ENCODE measurements at regions not wholly inside any gene's neighbourhood (a gene's known extent, or its start where the extent isn't known, plus 50 kb on each side); places are given as distances from the start of the nearest gene placed in this dataset.
"Not testable (repeated sequence)": the region's sequence is repeated elsewhere in the genome, so short reads cannot be mapped to it uniquely, and the experiment has no call there.

- Histone ChIP-seq H3K4me1 (replicated peaks in 1 of 2) (no peaks in the 10 kb centered on the region), H3K27me3 (no peaks in the 10 kb centered on the region), H3K27ac (no peak overlapping the region), H3K36me3 (replicated peaks in 1 of 2) (no peaks in the 10 kb centered on the region), H3K9me3 (replicated peaks in 1 of 3) (no peaks in the 10 kb centered on the region), H3K4me3 (no peak overlapping the region)
- DNase-seq: no peak
- 70 to 76% (median 74%) methylated on average over 2 of the region's 2 CpGs for WGBS, 4 donors
- intact Hi-C loops (cut with DNase I): no loop called here
- no peak for TF ChIP-seq CTCF (IDR thresholded peaks at IDR 0.05)
- TF ChIP-seq POLR2A (IDR thresholded peaks at IDR 0.05): no peak
Observed at GRCh38 chr4:127018381-127018780, 614.4 kb upstream of the INTU start.

- 81 to 84% methylated on average over 11 of the region's 15 CpGs; no CpG with 5 or more reads in 2 of the 4 donors for WGBS, 4 donors
- intact Hi-C loops (cut with DNase I); H3K4me3 ChIP-seq; H3K27ac ChIP-seq; H3K9me3 ChIP-seq (replicated peaks in 1 of 3); DNase-seq; H3K36me3 ChIP-seq (replicated peaks in 1 of 2); H3K4me1 ChIP-seq (replicated peaks in 1 of 2); H3K27me3 ChIP-seq: not testable (repeated sequence)
Observed at GRCh38 chr4:127020831-127021230, 611.9 kb upstream of the INTU start.

- DNase-seq: no peak
- H3K4me1 ChIP-seq (replicated peaks in 1 of 2): no peaks in the 10 kb centered on the region
- intact Hi-C loops (cut with DNase I): no loop called here
- H3K27ac ChIP-seq: no peak overlapping the region
- TF ChIP-seq POLR2A (IDR thresholded peaks at IDR 0.05) (no peak), CTCF (IDR thresholded peaks at IDR 0.05) (no peak)
- no peaks in the 10 kb centered on the region for H3K9me3 ChIP-seq (replicated peaks in 1 of 3)
- no peak overlapping the region for H3K4me3 ChIP-seq
- no peaks in the 10 kb centered on the region for H3K36me3 ChIP-seq (replicated peaks in 1 of 2)
- WGBS, 4 donors: 50 to 80% (median 57%) methylated on average over 2 to 3 of the region's 3 CpGs
- H3K27me3 ChIP-seq: no peaks in the 10 kb centered on the region
Observed at GRCh38 chr4:127036296-127036695, 596.5 kb upstream of the INTU start.

DNA sequence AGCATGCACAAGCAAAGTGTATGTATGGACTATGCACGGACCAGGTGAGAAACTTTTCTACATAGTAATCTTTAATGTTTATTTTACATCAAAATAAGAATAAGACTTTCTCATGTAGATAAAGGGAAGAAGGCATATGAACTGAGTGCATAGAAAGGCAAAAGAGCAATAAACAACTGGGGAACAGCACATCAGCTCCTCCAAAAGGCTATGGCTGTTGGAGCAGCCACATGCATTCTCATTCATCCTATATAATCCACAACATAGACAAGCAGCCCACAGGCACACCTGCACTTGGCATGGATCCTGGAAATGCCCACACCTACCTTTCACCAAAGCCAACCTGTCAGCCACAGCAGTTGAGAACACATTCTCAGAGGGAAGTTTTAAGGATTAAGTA, 586.9 kb upstream of the INTU start:
- Histone ChIP-seq H3K4me1 (replicated peaks in 1 of 2) (no peaks in the 10 kb centered on the region), H3K9me3 (replicated peaks in 1 of 3) (no peaks in the 10 kb centered on the region), H3K4me3 (no peak overlapping the region), H3K27ac (no peak overlapping the region), H3K36me3 (replicated peaks in 1 of 2) (no peaks in the 10 kb centered on the region), H3K27me3 (no peaks in the 10 kb centered on the region)
- intact Hi-C loops (cut with DNase I): no loop called here
- DNase-seq: no peak
- TF ChIP-seq CTCF (IDR thresholded peaks at IDR 0.05) (no peak), POLR2A (IDR thresholded peaks at IDR 0.05) (no peak)
- WGBS, 4 donors: 36 to 90% (median 69%) methylated on average over 1 of the region's 1 CpG

DNA sequence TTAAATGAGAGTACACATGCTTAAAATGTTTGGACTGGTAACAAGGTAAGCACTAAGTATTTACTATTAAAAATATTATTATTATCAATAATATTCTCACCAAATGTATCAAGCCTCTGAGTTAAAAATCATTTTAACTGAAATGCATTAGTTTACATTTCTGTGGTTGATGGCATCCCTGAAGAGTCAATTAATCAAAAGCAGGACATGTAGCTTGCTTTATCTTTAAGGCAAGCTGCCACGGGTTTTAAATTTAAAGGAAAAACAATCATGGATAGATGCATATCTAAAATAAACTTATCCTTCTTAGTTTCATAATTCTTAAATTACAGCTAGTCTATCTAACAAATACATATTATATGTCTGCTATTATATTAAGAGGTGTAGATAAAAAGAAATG, 584.8 kb upstream of the INTU start:
- TF ChIP-seq POLR2A (IDR thresholded peaks at IDR 0.05) (no peak), CTCF (IDR thresholded peaks at IDR 0.05) (no peak)
- H3K27ac ChIP-seq: no peak overlapping the region

More for the DNA sequence above, 584.8 kb upstream of the INTU start:
- 35 to 52% (median 49%) methylated on average over 1 of the region's 1 CpG for WGBS, 4 donors
- Histone ChIP-seq H3K27me3 (no peaks in the 10 kb centered on the region), H3K4me1 (replicated peaks in 1 of 2) (no peaks in the 10 kb centered on the region), H3K4me3 (no peak overlapping the region), H3K9me3 (replicated peaks in 1 of 3) (no peaks in the 10 kb centered on the region), H3K36me3 (replicated peaks in 1 of 2) (no peaks in the 10 kb centered on the region)
- DNase-seq: no peak
- intact Hi-C loops (cut with DNase I): no loop called here
